GM23338 (cell line): ENCODE measurements at regions not wholly inside any gene's neighbourhood (a gene's known extent, or its start where the extent isn't known, plus 50 kb on each side); places are given as distances from the start of the nearest gene placed in this dataset.

Experiments used
- ATAC-seq: fragments of 200-7000 bp; cut with Tn5 transposase; 3 replicates; pipeline ENCODE4 v1.9.1; 2020
- DNase-seq: peaks from one replicate; pipeline ENCODE4 v3.0.0-alpha.2; 2015; ENCODE audit warnings: low spot score
- H2AFZ ChIP-seq: fragments of 200-600 bp; sonication (generic); 2 replicates; pipeline ENCODE4 v1.8.0; 2016; ENCODE audit warnings: antibody characterized with exemption, mild to moderate bottlenecking, moderate library complexity
- H3F3A ChIP-seq: fragments of 200-600 bp; sonication (generic); replicated peaks from 2 replicates; pipeline ENCODE4 v1.8.0; 2017; ENCODE audit warnings: antibody characterized with exemption, mixed run types, low read depth
- H3K27ac ChIP-seq: fragments of 200-600 bp; sonication (generic); 2 replicates; pipeline ENCODE4 v1.6.1; 2016; ENCODE audit warnings: low read depth
- H3K27me3 ChIP-seq: fragments of 200-600 bp; sonication (generic); 2 replicates; pipeline ENCODE4 v1.8.0; 2016; ENCODE audit warnings: mild to moderate bottlenecking, mixed run types, moderate library complexity; ENCODE audit not compliant: insufficient read depth
- H3K36me3 ChIP-seq: fragments of 200-600 bp; sonication (generic); 2 replicates; pipeline ENCODE4 v1.8.0; 2016; ENCODE audit warnings: mild to moderate bottlenecking; ENCODE audit not compliant: insufficient read depth
- H3K4me1 ChIP-seq: fragments of 200-600 bp; sonication (generic); 2 replicates; pipeline ENCODE4 v1.8.0; 2016; ENCODE audit warnings: mild to moderate bottlenecking, moderate library complexity; ENCODE audit not compliant: insufficient read depth
- H3K4me2 ChIP-seq: fragments of 200-600 bp; sonication (generic); 2 replicates; pipeline ENCODE4 v1.7.1; 2017; ENCODE audit warnings: mixed run types
- H3K4me3 ChIP-seq: fragments of 200-600 bp; sonication (generic); 2 replicates; pipeline ENCODE4 v1.6.1; 2016; ENCODE audit warnings: mixed run types
- H3K79me2 ChIP-seq: fragments of 200-600 bp; sonication (generic); replicated peaks from 2 replicates; pipeline ENCODE4 v1.8.0; 2017; ENCODE audit warnings: mild to moderate bottlenecking; ENCODE audit not compliant: insufficient read depth
- H3K9me2 ChIP-seq: fragments of 200-600 bp; sonication (generic); 2 replicates; pipeline ENCODE4 v1.8.0; 2017; ENCODE audit not compliant: insufficient read depth
- H4K20me1 ChIP-seq: fragments of 200-600 bp; sonication (generic); replicated peaks from 2 replicates; pipeline ENCODE4 v1.8.0; 2017; ENCODE audit warnings: mild to moderate bottlenecking; ENCODE audit not compliant: insufficient read depth
- H3K27ac Mint-ChIP-seq: 2 replicates; pipeline ENCODE4 v1.8.0; 2020; ENCODE audit warnings: inconsistent platforms, mild to moderate bottlenecking, moderate library complexity, mixed read lengths
- H3K27me3 Mint-ChIP-seq: 3 replicates; pipeline ENCODE4 v1.8.0; 2022; ENCODE audit warnings: low read depth, mild to moderate bottlenecking, moderate library complexity, mixed read lengths, inconsistent platforms; ENCODE audit not compliant: insufficient read depth, poor library complexity
- H3K36me3 Mint-ChIP-seq: 3 replicates; pipeline ENCODE4 v1.8.0; 2021; ENCODE audit warnings: low read depth, mild to moderate bottlenecking, inconsistent platforms, moderate library complexity, mixed read lengths
- H3K4me1 Mint-ChIP-seq: 3 replicates; pipeline ENCODE4 v1.8.0; 2020; ENCODE audit warnings: mild to moderate bottlenecking, inconsistent platforms, mixed read lengths
- H3K4me3 Mint-ChIP-seq: 3 replicates; pipeline ENCODE4 v1.8.0; 2021; ENCODE audit warnings: moderate library complexity, mild to moderate bottlenecking, inconsistent platforms, mixed read lengths
- H3K9me3 Mint-ChIP-seq: 3 replicates; pipeline ENCODE4 v1.8.0; 2020; ENCODE audit warnings: moderate library complexity, mild to moderate bottlenecking, inconsistent platforms, mixed read lengths
- CREB1 ChIP-seq: fragments of 250-450 bp; sonication (Bioruptor Pico); IDR thresholded peaks from 2 replicates; pipeline ENCODE4 v1.5.0; 2020; ENCODE audit warnings: low read depth, mild to moderate bottlenecking, moderate library complexity
- CTCF ChIP-seq, 2 experiments: fragments of 200-600 bp in 1 of 2; sonication (generic) in 1 of 2; conservative IDR thresholded peaks; 2 replicates each; pipeline versions ENCODE4 v1.5.1 to v1.6.1; 2016 to 2017; ENCODE audit warnings: antibody characterized with exemption in 2 of 2, low read depth in 2 of 2, mild to moderate bottlenecking in 2 of 2, moderate library complexity in 1 of 2
- EZH2 ChIP-seq: fragments of 200-600 bp; sonication (generic); IDR thresholded peaks from one replicate; pipeline ENCODE4 v1.8.0; 2017; ENCODE audit warnings: antibody characterized with exemption, mild to moderate bottlenecking, low read depth; ENCODE audit not compliant: unreplicated experiment
- EZH2phosphoT487 ChIP-seq: fragments of 200-600 bp; sonication (generic); IDR thresholded peaks from one replicate; pipeline ENCODE4 v1.8.1; 2018; ENCODE audit warnings: antibody characterized with exemption; ENCODE audit not compliant: unreplicated experiment
- JUNB ChIP-seq: IDR thresholded peaks from one replicate; pipeline ENCODE4 v1.6.1; 2016; ENCODE audit warnings: antibody characterized with exemption; ENCODE audit not compliant: unreplicated experiment
- NANOG ChIP-seq: IDR thresholded peaks from 2 replicates; pipeline ENCODE4 v1.6.1; 2016; ENCODE audit warnings: antibody characterized with exemption, borderline replicate concordance
- POLR2AphosphoS5 ChIP-seq: IDR thresholded peaks from 2 replicates; pipeline ENCODE4 v1.6.1; 2016; ENCODE audit warnings: antibody characterized with exemption, low read depth
- REST ChIP-seq: IDR thresholded peaks from one replicate; pipeline ENCODE4 v1.6.1; 2018; ENCODE audit warnings: antibody characterized with exemption; ENCODE audit not compliant: unreplicated experiment
- STAT1 ChIP-seq: IDR thresholded peaks from one replicate; pipeline ENCODE4 v1.6.1; 2016; ENCODE audit warnings: antibody characterized with exemption; ENCODE audit not compliant: unreplicated experiment
- ZNF114 ChIP-seq: fragments of 250-450 bp; sonication (Bioruptor Pico); IDR thresholded peaks from 2 replicates; pipeline ENCODE4 v1.5.0; 2020; ENCODE audit warnings: mild to moderate bottlenecking, moderate library complexity
- ZNF331 ChIP-seq: fragments of 250-450 bp; sonication (Bioruptor Pico); IDR thresholded peaks from 2 replicates; pipeline ENCODE4 v1.5.0; 2020; ENCODE audit warnings: low read depth, mild to moderate bottlenecking, moderate library complexity
- ZNF462 ChIP-seq: fragments of 250-450 bp; sonication (Bioruptor Pico); IDR thresholded peaks from 2 replicates; pipeline ENCODE4 v1.5.0; 2020; ENCODE audit warnings: mild to moderate bottlenecking, moderate library complexity
- TF ChIP-seq, protein P1 (sequence below): IDR thresholded peaks from 2 replicates; pipeline ENCODE4 v1.6.1; 2016; ENCODE audit warnings: antibody characterized with exemption

GRCh38 chr5:9894571-9895301 lies 264.6 kb upstream of the TAS2R1 start:
- Histone ChIP-seq H3K4me1 (no peaks in the 10 kb centered on the region), H3K4me3 (no peak overlapping the region), H3K27ac (no peak overlapping the region), H3F3A (no peaks in the 10 kb centered on the region), H3K9me2 (no peaks in the 10 kb centered on the region; the same call in none of the 2 replicates), H3K4me2 (no peak overlapping the region), H3K79me2 (no peaks in the 10 kb centered on the region), H2AFZ (peak overlapping the region; percentile 80; the same call in 1 of the 2 replicates), H3K27me3 (no peaks in the 10 kb centered on the region), H3K36me3 (no peaks in the 10 kb centered on the region), H4K20me1 (no peaks in the 10 kb centered on the region)
- Mint-ChIP-seq H3K27me3 (peaks cover 2% of the 10 kb centered on the region), H3K9me3 (peaks cover 5% of the 10 kb centered on the region), H3K4me3 (no peak overlapping the region), H3K27ac (no peak overlapping the region), H3K4me1 (peaks cover 22% of the 10 kb centered on the region), H3K36me3 (peaks cover 3% of the 10 kb centered on the region; the same call in 1 of the 3 replicates)
- TF ChIP-seq POLR2AphosphoS5 (no peak), ZNF462 (CRISPR knock-in tag) (no peak), ZNF114 (no peak), REST (no peak), CREB1 (CRISPR knock-in tag) (no peak), EZH2 (no peak), STAT1 (no peak), CTCF (conservative IDR thresholded peaks at IDR 0.05; ENCODE audit: low read depth in 2 of 2) (no peak), ZNF331 (no peak), EZH2phosphoT487 (no peak), NANOG (no peak), JUNB (no peak)
- TF ChIP-seq, protein P1, sequence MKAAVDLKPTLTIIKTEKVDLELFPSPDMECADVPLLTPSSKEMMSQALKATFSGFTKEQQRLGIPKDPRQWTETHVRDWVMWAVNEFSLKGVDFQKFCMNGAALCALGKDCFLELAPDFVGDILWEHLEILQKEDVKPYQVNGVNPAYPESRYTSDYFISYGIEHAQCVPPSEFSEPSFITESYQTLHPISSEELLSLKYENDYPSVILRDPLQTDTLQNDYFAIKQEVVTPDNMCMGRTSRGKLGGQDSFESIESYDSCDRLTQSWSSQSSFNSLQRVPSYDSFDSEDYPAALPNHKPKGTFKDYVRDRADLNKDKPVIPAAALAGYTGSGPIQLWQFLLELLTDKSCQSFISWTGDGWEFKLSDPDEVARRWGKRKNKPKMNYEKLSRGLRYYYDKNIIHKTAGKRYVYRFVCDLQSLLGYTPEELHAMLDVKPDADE = no peak
- ATAC-seq = no peak; the same call in 2 of the 3 replicates
- no peak for DNase-seq
